BE2C (cell line): ENCODE measurements at regions not wholly inside any gene's neighbourhood (a gene's known extent, or its start where the extent isn't known, plus 50 kb on each side); places are given as distances from the start of the nearest gene placed in this dataset.

Experiments used
- DNase-seq: peaks from one replicate; pipeline ENCODE4 v3.0.0-alpha.2; 2020
- H3K27me3 ChIP-seq: fragments of 250-450 bp; sonication (Bioruptor Pico); 2 replicates; pipeline ENCODE4 v1.5.1; 2020; ENCODE audit warnings: mild to moderate bottlenecking
- H3K36me3 ChIP-seq: fragments of 250-450 bp; sonication (Bioruptor Pico); 2 replicates; pipeline ENCODE4 v1.5.1; 2020; ENCODE audit warnings: mild to moderate bottlenecking
- H3K4me1 ChIP-seq: fragments of 250-450 bp; sonication (Bioruptor Pico); 2 replicates; pipeline ENCODE4 v1.5.1; 2020
- H3K4me3 ChIP-seq: 2 replicates; pipeline ENCODE4 v1.5.1; 2011; ENCODE audit warnings: low read depth, low read length
- H3K9me3 ChIP-seq: fragments of 250-450 bp; sonication (Bioruptor Pico); 2 replicates; pipeline ENCODE4 v1.5.1; 2020
- TF ChIP-seq, protein P1 (sequence below): IDR thresholded peaks from 2 replicates; pipeline ENCODE4 v1.5.1; 2012; ENCODE audit warnings: mild to moderate bottlenecking, low read depth, low read length

DNA sequence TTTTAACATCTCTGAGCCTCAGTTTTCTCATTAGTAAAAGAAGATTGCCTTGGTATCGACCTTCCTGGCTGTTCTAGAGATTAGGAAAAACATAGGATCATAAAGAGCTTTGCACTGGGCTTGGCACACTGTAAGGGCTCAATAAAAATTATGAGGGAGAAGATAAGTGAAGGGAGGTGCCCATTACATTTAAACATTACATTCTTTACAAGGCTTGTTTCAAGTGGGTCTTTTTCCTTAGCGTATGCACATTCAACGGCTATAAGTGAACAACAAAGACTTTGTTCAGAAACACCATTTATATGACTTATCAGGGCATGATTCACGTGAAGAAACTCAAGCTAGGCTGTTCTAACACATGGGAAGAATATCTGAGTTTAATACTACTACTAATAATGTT lies 351.9 kb upstream of the NPVF start:
- no peak for DNase-seq
- no peaks in the 10 kb centered on the region for H3K9me3 ChIP-seq
- peaks cover 8% of the 10 kb centered on the region; the same call in 1 of the 2 replicates for H3K4me1 ChIP-seq
- H3K27me3 ChIP-seq = no peaks in the 10 kb centered on the region
- TF ChIP-seq, protein P1, sequence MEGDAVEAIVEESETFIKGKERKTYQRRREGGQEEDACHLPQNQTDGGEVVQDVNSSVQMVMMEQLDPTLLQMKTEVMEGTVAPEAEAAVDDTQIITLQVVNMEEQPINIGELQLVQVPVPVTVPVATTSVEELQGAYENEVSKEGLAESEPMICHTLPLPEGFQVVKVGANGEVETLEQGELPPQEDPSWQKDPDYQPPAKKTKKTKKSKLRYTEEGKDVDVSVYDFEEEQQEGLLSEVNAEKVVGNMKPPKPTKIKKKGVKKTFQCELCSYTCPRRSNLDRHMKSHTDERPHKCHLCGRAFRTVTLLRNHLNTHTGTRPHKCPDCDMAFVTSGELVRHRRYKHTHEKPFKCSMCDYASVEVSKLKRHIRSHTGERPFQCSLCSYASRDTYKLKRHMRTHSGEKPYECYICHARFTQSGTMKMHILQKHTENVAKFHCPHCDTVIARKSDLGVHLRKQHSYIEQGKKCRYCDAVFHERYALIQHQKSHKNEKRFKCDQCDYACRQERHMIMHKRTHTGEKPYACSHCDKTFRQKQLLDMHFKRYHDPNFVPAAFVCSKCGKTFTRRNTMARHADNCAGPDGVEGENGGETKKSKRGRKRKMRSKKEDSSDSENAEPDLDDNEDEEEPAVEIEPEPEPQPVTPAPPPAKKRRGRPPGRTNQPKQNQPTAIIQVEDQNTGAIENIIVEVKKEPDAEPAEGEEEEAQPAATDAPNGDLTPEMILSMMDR = no peak
- H3K36me3 ChIP-seq = no peaks in the 10 kb centered on the region
- H3K4me3 ChIP-seq = no peak overlapping the region

DNA sequence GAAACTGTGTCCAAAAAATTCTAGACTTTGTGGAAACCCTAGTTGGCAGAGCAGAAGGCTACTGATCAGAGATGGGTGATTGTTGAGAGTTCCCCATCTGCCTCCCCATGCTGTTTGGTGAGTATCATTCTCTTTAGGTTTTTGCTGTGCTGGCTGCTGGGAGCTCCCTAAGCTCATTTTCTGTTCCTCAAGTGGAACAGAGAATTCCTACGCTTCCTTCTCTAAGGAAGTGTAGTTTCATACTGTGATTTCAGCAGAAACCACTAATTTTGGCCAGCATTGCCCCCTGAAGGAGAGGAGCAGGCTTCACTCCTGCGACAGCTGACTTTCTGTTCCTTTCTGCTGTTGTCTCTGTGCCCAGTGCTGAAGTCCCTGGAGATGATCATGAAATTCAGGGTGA lies 355.3 kb upstream of the NPVF start:
- peaks cover 8% of the 10 kb centered on the region; the same call in 1 of the 2 replicates for H3K4me1 ChIP-seq
- H3K36me3 ChIP-seq = no peaks in the 10 kb centered on the region
- TF ChIP-seq, protein P1 = no peak
- H3K9me3 ChIP-seq = no peaks in the 10 kb centered on the region
- H3K4me3 ChIP-seq = no peak overlapping the region
- no peaks in the 10 kb centered on the region for H3K27me3 ChIP-seq
- no peak for DNase-seq

DNA sequence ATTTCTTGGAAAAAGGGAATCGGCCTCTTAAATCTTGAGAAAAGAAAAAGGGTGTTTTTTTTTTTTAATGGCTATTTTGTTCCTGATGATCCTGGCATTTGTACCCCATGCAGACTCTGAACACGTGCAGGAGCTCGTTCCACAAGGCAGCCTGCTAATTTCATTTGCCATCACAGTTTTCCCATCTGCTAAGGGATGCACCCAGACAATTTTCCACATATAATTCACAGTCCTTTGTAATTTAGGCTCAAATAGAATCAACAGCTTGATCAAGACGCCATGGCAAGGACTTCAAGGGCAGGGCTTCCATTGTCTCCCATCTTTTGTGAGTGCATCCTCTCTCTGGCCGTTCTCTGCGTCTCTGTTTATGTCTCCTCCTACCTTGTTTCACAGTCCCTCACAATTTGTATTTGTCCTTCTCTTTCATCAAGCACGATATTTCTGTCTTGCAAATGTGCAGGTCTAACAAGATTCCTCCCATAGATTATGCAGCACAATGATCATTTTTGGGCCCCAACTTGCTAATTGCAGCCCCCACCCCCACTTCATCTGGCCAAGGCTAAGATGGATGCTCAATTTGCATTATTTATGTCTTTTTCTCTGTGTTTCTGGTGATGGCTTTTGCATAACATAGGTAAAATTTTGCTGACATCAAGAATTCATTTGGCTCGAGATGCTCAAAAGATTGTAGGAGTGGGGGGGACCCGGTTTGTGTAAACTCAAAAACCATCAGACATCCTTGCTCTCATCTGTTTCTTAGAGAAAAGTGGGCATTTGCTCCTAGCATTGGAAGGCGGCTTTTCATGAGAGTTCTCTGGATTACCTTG lies 356.0 kb upstream of the NPVF start:
- DNase-seq = no peak
- H3K36me3 ChIP-seq = no peaks in the 10 kb centered on the region
- no peak overlapping the region for H3K4me3 ChIP-seq
- no peaks in the 10 kb centered on the region for H3K9me3 ChIP-seq
- peaks cover 2% of the 10 kb centered on the region; the same call in 1 of the 2 replicates for H3K4me1 ChIP-seq
- no peaks in the 10 kb centered on the region for H3K27me3 ChIP-seq
- TF ChIP-seq, protein P1 = no peak

DNA sequence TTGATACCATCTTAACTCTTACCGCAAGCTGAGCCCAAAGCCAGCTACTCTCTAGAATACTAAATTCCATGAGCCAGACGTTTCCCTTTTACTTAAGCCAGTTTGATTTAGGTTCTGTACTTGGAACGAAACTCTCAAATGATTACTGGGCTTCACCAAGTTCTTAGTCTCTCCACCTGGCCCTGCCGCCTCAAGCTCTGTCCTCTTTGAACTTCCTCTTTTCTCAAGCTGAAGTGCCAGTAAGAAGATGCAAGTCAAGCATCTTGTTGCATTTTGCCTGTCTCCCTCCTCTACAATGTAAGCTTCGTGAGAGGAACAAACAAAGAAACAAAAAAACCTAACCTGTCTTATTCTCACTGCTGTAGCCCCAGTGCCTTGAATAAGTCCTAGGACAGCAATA lies 358.2 kb upstream of the NPVF start:
- no peaks in the 10 kb centered on the region for H3K27me3 ChIP-seq
- TF ChIP-seq, protein P1 = no peak
- DNase-seq = no peak

DNA sequence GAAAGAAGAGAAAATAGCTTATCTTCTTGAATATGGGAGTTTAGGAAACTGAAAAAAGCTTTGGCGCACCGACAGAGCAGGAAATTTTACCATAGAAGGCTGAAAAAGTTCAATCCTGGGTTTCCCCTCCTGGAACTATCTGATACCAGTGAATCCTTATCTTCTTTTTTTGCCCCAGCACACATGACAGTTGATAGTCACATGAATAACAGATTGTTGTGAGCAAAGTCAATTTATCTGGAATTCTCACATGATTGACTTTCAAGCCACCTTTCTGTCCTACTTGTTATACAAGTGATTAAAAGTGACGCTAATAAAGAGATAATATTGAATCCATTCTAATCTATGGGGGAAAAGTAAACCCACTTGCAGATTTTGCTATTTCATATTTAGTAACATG lies 365.8 kb upstream of the NPVF start:
- Histone ChIP-seq H3K27me3 (no peaks in the 10 kb centered on the region), H3K4me1 (no peaks in the 10 kb centered on the region), H3K36me3 (no peaks in the 10 kb centered on the region), H3K4me3 (no peak overlapping the region), H3K9me3 (no peaks in the 10 kb centered on the region)
- TF ChIP-seq, protein P1 = no peak
- DNase-seq = no peak

More for the DNA sequence above, 358.2 kb upstream of the NPVF start:
- Histone ChIP-seq H3K4me3 (no peak overlapping the region), H3K36me3 (no peaks in the 10 kb centered on the region), H3K9me3 (no peaks in the 10 kb centered on the region), H3K4me1 (no peaks in the 10 kb centered on the region)

DNA sequence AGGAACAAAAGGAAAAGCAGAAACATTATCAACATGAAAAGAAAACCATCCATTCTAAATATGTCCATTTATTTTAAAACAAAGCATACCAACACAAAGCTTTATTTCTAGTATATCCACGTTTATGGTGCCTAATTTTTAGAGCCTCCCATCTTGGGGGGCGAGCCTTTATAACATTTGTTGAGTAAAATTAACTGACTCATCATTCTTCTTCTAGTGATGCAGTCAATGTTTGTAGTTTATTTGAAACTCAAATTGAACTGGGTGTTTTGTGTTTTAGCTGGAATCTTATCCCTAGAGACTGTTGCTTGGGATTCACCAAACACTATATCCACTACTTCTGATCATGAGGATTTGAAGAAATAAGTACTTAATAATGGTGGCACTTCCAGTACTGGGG lies 366.4 kb upstream of the NPVF start:
- DNase-seq = no peak
- Histone ChIP-seq H3K36me3 (no peaks in the 10 kb centered on the region), H3K4me1 (no peaks in the 10 kb centered on the region), H3K9me3 (no peaks in the 10 kb centered on the region), H3K27me3 (no peaks in the 10 kb centered on the region), H3K4me3 (no peak overlapping the region)
- TF ChIP-seq, protein P1 = no peak
